ENCODE measurements at regions not wholly inside any gene's neighbourhood (a gene's known extent, or its start where the extent isn't known, plus 50 kb on each side); places are given as distances from the start of the nearest gene placed in this dataset.

DNA sequence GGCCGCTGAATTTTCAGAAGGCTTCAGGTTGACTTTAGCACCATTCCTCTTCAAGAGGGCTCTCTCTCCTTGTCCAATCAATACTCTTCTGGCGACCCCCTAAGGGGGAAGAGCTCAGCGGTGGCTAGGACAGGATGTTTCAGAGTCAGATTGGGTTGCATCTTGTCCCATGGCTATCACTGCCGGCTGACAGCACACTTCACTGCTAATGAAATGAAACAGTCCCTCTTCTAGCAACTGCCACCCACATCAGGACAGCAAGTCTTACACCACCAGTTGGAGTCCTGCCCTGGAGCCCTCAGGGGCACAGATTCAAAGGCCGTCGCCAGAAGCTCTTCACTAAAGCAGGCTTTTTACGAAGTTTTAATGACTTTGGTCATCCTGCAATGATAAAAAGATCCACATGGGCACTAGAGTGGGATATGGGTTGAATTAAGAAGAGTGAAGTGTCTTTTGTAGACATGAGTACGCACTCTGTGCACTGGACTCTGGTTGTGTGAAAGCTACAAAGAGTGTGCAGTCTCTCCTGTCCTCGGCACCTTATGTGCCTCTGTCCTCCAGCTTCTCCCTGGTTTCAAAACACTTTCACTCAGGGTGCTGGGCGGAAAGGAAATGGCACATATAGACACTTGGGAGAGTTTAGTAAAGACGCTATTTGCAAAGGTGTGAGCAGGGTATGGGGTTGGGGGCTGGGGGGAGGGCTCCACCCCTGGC is 66.1 kb upstream of the SLC22A16 start:
- TF ChIP-seq, protein P1, sequence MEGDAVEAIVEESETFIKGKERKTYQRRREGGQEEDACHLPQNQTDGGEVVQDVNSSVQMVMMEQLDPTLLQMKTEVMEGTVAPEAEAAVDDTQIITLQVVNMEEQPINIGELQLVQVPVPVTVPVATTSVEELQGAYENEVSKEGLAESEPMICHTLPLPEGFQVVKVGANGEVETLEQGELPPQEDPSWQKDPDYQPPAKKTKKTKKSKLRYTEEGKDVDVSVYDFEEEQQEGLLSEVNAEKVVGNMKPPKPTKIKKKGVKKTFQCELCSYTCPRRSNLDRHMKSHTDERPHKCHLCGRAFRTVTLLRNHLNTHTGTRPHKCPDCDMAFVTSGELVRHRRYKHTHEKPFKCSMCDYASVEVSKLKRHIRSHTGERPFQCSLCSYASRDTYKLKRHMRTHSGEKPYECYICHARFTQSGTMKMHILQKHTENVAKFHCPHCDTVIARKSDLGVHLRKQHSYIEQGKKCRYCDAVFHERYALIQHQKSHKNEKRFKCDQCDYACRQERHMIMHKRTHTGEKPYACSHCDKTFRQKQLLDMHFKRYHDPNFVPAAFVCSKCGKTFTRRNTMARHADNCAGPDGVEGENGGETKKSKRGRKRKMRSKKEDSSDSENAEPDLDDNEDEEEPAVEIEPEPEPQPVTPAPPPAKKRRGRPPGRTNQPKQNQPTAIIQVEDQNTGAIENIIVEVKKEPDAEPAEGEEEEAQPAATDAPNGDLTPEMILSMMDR (IDR thresholded peaks at IDR 0.05): no peak
- no peak for TF ChIP-seq POLR2A (IDR thresholded peaks at IDR 0.05)
